ENCODE measurements at regions not wholly inside any gene's neighbourhood (a gene's known extent, or its start where the extent isn't known, plus 50 kb on each side); places are given as distances from the start of the nearest gene placed in this dataset.

DNA sequence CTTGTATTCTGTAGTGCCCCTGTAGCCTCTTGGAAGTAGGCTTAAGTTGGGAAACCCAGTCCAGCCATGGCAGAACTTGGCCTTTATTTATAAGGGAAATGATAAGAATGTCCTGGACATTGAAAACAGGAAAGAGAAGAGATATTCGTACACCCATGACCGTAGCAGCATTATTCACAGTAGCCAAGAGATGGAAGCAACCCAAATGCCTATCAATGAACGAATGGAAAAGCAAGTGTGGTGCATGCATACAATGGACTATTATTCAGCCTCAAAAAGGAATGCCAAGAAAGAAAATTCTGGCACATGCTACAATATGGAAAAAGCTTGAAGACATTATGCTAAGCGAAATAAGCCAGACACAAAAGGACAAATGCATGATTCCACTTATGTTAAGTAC lies 315.3 kb downstream of the CXCL12 start (continued):
- TF ChIP-seq, protein P1, sequence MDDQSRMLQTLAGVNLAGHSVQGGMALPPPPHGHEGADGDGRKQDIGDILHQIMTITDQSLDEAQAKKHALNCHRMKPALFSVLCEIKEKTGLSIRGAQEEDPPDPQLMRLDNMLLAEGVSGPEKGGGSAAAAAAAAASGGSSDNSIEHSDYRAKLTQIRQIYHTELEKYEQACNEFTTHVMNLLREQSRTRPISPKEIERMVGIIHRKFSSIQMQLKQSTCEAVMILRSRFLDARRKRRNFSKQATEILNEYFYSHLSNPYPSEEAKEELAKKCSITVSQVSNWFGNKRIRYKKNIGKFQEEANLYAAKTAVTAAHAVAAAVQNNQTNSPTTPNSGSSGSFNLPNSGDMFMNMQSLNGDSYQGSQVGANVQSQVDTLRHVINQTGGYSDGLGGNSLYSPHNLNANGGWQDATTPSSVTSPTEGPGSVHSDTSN (IDR thresholded peaks at IDR 0.05), result no peak
- no peak for TF ChIP-seq SMC3 (IDR thresholded peaks at IDR 0.05; ENCODE audit: low read depth, low read length)
- TF ChIP-seq TCF12 (IDR thresholded peaks at IDR 0.05), result no peak
- TF ChIP-seq RAD21 (IDR thresholded peaks at IDR 0.05; ENCODE audit: low read length), result no peak

DNA sequence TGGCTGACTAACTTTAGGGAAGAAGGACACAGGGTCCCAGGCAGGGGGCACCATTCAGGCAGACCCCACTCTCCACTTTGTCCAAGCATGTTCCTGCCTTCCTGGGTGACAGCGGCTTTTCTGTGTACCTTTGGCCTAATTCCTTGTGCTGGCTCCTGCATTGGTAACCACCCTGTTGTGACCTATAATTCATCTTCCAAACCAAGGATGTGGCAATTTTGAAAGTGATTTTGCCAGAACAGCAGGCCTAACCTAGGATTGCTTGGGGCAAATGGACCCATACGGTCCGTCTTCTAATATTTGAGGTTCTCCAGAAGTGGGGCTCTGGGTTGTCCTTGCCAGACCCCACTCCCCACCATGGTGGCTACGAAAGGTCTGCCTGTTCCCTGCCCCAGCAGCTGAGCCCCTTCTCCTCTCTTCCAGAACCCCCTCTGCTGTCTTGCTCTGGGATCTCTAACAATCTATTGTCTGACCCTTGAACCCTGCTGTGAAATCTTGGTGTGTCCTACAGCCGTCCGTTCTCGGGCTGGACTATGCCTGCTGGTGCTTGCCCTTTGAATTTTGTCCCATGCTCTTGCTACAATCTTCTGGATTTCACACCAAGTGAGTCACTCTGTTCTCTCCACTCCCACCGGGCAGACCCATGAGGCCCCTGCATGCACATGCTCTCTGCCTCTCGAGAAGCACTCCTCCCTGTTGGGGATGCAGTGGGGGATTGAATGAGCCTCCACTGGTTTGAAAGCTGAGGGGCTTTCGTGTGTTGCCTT lies 316.0 kb downstream of the CXCL12 start:
- no peak for DNase-seq
- H3K27me3 ChIP-seq (ENCODE audit: insufficient read depth), result no peaks in the 10 kb centered on the region
- POLR2A ChIA-PET, result no interaction called here
- no peak overlapping the region for H3K27ac ChIP-seq (ENCODE audit: low read depth in 2 of 2, low read length in 1 of 2)
- H3K4me1 ChIP-seq (ENCODE audit: control insufficient read depth in 1 of 2, insufficient read depth in 2 of 2, low read depth in 1 of 2, low read length in 1 of 2), result peaks cover 0 to 7% of the 10 kb centered on the region in 2 experiments; a peak in 1 of 4 replicates
- no peak overlapping the region for H3K4me3 ChIP-seq (ENCODE audit: low read depth in 2 of 2, low read length in 1 of 2)
- H3K9me3 ChIP-seq, result no peaks in the 10 kb centered on the region
- 58% methylated on average over 9 of the region's 10 CpGs for WGBS (ENCODE audit: low lambda C conversion rate)
- H3K36me3 ChIP-seq (replicated peaks in 1 of 2; ENCODE audit: control insufficient read depth in 1 of 2, insufficient read depth in 2 of 2, low read length in 1 of 2), result no peaks in the 10 kb centered on the region
- no peaks in the 10 kb centered on the region for H3K79me2 ChIP-seq (ENCODE audit: insufficient read depth)
- H3K4me2 ChIP-seq, result no peak overlapping the region
- H3K9me2 ChIP-seq, result no peaks in the 10 kb centered on the region
- no peaks in the 10 kb centered on the region for H3F3A ChIP-seq (replicated peaks; ENCODE audit: insufficient read depth)
- H2AFZ ChIP-seq (ENCODE audit: low read depth), result no peak overlapping the region
- H4K20me1 ChIP-seq (ENCODE audit: insufficient read depth), result no peaks in the 10 kb centered on the region
- CTCF ChIA-PET, result no interaction called here
- H3K9ac ChIP-seq, result no peak overlapping the region
- TF ChIP-seq, protein P2, sequence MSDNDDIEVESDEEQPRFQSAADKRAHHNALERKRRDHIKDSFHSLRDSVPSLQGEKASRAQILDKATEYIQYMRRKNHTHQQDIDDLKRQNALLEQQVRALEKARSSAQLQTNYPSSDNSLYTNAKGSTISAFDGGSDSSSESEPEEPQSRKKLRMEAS (IDR thresholded peaks at IDR 0.05; ENCODE audit: low read depth), result no peak
- no peak for TF ChIP-seq MEF2A (IDR thresholded peaks at IDR 0.05; ENCODE audit: borderline replicate concordance, low read depth)

DNA sequence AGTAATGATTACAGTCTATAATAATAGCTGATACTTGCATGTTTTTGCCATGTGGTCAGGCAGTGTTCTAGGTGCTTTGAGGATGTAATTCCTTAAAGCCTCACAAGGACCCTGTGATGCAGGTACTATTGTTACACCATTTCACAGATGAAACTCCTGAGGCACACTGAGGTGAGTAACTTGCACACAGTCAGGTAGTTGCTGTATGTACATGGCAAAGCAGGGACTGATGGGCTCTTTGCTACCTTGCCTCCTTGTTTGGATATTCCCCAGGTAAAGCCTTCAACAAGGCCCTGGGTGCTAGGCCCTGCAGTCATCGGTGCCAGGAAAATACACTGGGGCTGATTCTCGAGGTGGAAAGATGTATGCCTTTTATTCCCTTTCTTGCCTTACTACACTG lies 317.5 kb downstream of the CXCL12 start:
- Histone ChIP-seq H4K20me1 (ENCODE audit: insufficient read depth) (no peaks in the 10 kb centered on the region), H3K36me3 (replicated peaks in 1 of 2; ENCODE audit: control insufficient read depth in 1 of 2, insufficient read depth in 2 of 2, low read length in 1 of 2) (no peaks in the 10 kb centered on the region), H3K9me3 (no peaks in the 10 kb centered on the region), H3K9ac (no peak overlapping the region), H3K79me2 (ENCODE audit: insufficient read depth) (no peaks in the 10 kb centered on the region), H3F3A (replicated peaks; ENCODE audit: insufficient read depth) (no peaks in the 10 kb centered on the region), H3K9me2 (no peaks in the 10 kb centered on the region), H3K4me2 (no peak overlapping the region), H3K4me3 (ENCODE audit: low read depth in 2 of 2, low read length in 1 of 2) (no peak overlapping the region), H3K4me1 (ENCODE audit: control insufficient read depth in 1 of 2, insufficient read depth in 2 of 2, low read depth in 1 of 2, low read length in 1 of 2) (peaks cover 0 to 7% of the 10 kb centered on the region in 2 experiments; a peak in 1 of 4 replicates), H3K27me3 (ENCODE audit: insufficient read depth) (no peaks in the 10 kb centered on the region), H2AFZ (ENCODE audit: low read depth) (no peak overlapping the region), H3K27ac (ENCODE audit: low read depth in 2 of 2, low read length in 1 of 2) (no peak overlapping the region)
- ChIA-PET CTCF (interaction anchor here (1.3 to 2.6 kb wide), 2 partner anchors 36 to 378 kb away, joined by 3 to 5 read pairs; no protein-coding TSS in a partner anchor), POLR2A (no interaction called here)
- TF ChIP-seq, protein P3, sequence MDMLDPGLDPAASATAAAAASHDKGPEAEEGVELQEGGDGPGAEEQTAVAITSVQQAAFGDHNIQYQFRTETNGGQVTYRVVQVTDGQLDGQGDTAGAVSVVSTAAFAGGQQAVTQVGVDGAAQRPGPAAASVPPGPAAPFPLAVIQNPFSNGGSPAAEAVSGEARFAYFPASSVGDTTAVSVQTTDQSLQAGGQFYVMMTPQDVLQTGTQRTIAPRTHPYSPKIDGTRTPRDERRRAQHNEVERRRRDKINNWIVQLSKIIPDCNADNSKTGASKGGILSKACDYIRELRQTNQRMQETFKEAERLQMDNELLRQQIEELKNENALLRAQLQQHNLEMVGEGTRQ (IDR thresholded peaks at IDR 0.05; ENCODE audit: borderline replicate concordance, low read depth, low read length), result no peak
- no peak for TF ChIP-seq RXRA (IDR thresholded peaks at IDR 0.05; ENCODE audit: borderline replicate concordance, low read depth)
- TF ChIP-seq, protein P2 (IDR thresholded peaks at IDR 0.05; ENCODE audit: low read depth), result no peak
- TF ChIP-seq, protein P4, sequence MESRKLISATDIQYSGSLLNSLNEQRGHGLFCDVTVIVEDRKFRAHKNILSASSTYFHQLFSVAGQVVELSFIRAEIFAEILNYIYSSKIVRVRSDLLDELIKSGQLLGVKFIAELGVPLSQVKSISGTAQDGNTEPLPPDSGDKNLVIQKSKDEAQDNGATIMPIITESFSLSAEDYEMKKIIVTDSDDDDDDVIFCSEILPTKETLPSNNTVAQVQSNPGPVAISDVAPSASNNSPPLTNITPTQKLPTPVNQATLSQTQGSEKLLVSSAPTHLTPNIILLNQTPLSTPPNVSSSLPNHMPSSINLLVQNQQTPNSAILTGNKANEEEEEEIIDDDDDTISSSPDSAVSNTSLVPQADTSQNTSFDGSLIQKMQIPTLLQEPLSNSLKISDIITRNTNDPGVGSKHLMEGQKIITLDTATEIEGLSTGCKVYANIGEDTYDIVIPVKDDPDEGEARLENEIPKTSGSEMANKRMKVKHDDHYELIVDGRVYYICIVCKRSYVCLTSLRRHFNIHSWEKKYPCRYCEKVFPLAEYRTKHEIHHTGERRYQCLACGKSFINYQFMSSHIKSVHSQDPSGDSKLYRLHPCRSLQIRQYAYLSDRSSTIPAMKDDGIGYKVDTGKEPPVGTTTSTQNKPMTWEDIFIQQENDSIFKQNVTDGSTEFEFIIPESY (IDR thresholded peaks at IDR 0.05; ENCODE audit: borderline replicate concordance, low read depth), result no peak
- WGBS (ENCODE audit: low lambda C conversion rate), result 54% methylated on average over 2 of the region's 2 CpGs
- no peak for DNase-seq
